Panc1 (cell line): ENCODE measurements at regions not wholly inside any gene's neighbourhood (a gene's known extent, or its start where the extent isn't known, plus 50 kb on each side); places are given as distances from the start of the nearest gene placed in this dataset.
"Not testable (repeated sequence)": the region's sequence is repeated elsewhere in the genome, so short reads cannot be mapped to it uniquely, and the experiment has no call there.

Experiments used
- ATAC-seq: fragments of 200-7000 bp; cut with Tn5 transposase; 2 replicates; pipeline ENCODE4 v1.9.1; 2020; ENCODE audit warnings: mild to moderate bottlenecking, moderate library complexity
- BruUV-seq: library from RNA; stranded (reverse); fragments of 400-500 nt; replicated peaks from 2 replicates; lab custom pipeline; 2021; lab: Mats Ljungman, UMichigan
- CTCF ChIA-PET: fragments of 300-600 bp; sonication (Branson Sonifier 250); formaldehyde crosslinking; loops from one replicate; lab custom pipeline; 2022; ENCODE audit warnings: antibody characterized with exemption; lab: Charles Lee
- POLR2A ChIA-PET: fragments of 300-600 bp; sonication (Branson Sonifier 250); formaldehyde crosslinking; loops from one replicate; lab custom pipeline; 2022; ENCODE audit warnings: antibody characterized with exemption; lab: Charles Lee
- DNase-seq: peaks from one replicate; pipeline ENCODE4 v3.0.0-alpha.2; 2010; ENCODE audit warnings: low read depth, low spot score
- H3K27ac ChIP-seq: 2 replicates; pipeline ENCODE4 v1.5.1; 2011; ENCODE audit warnings: mild to moderate bottlenecking, low read length, inconsistent platforms
- H3K27me3 ChIP-seq: fragments of 200-500 bp; sonication (Bioruptor generic); 2 replicates; pipeline ENCODE4 v1.6.0; 2014; ENCODE audit warnings: low read length, inconsistent platforms; ENCODE audit not compliant: control insufficient read depth, insufficient read depth
- H3K36me3 ChIP-seq: fragments of 200-500 bp; sonication (Bioruptor generic); 2 replicates; pipeline ENCODE4 v1.5.1; 2014; ENCODE audit warnings: inconsistent platforms, mild to moderate bottlenecking, low read length, moderate library complexity; ENCODE audit not compliant: control insufficient read depth, insufficient read depth
- H3K4me1 ChIP-seq: 2 replicates; pipeline ENCODE4 v1.5.1; 2011; ENCODE audit warnings: inconsistent platforms, mild to moderate bottlenecking, low read length, moderate library complexity; ENCODE audit not compliant: control insufficient read depth, insufficient read depth
- H3K4me3 ChIP-seq, 2 experiments: 2 replicates each; pipeline ENCODE4 v1.5.1; 2011 to 2012; ENCODE audit warnings: low read depth in 2 of 2, low read length in 2 of 2, mild to moderate bottlenecking in 2 of 2, inconsistent platforms in 1 of 2, moderate library complexity in 1 of 2
- H3K9me3 ChIP-seq: fragments of 200-500 bp; sonication (Bioruptor generic); 2 replicates; pipeline ENCODE4 v1.5.1; 2014; ENCODE audit warnings: low read depth, mild to moderate bottlenecking, inconsistent platforms, low read length, moderate library complexity; ENCODE audit not compliant: control insufficient read depth, insufficient read depth
- in situ Hi-C: cut with HindIII; loops from 2 replicates; pipeline ENCODE4 v1.10.0; 2016; ENCODE audit warnings: low sequenced_read_pairs, low pct_unique_long_range_greater_than_20kb
- intact Hi-C: fragments of 100-400 bp; cut with micrococcal nuclease; formaldehyde crosslinking; loops from one replicate; pipeline ENCODE4 v1.10.0; 2022; ENCODE audit not compliant: unreplicated experiment

DNA sequence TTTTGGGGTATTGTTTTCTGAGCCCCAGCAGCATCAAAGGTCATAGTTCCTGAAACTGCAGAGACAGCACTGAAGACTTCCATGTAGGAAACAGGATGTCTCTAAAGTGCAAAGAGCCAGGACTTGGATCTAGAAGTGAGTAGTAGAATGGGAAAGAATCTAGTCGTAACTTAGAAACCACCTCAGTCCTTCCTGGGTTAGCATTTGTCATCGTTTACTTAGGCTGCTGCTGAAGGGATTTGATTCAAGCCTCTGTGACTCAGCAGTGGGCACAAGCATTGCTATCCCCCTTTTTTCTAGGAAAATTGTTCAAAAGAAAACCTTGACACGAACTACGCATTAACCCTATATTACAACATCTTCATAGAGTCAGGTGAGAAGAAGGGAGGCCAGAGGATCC lies 109.1 kb downstream of the FAM72C start:
- POLR2A ChIA-PET, ATAC-seq, H3K27me3 ChIP-seq, in situ Hi-C loops, H3K36me3 ChIP-seq, BruUV-seq, CTCF ChIA-PET, H3K4me1 ChIP-seq, intact Hi-C loops, H3K9me3 ChIP-seq, DNase-seq, H3K4me3 ChIP-seq, H3K27ac ChIP-seq: not testable (repeated sequence)

GRCh38 chr1:143861306-143861705 lies 110.5 kb downstream of the FAM72C start:
- ATAC-seq, H3K36me3 ChIP-seq, H3K27me3 ChIP-seq, H3K4me3 ChIP-seq, H3K27ac ChIP-seq, CTCF ChIA-PET, POLR2A ChIA-PET, intact Hi-C loops, DNase-seq, H3K4me1 ChIP-seq, in situ Hi-C loops, BruUV-seq, H3K9me3 ChIP-seq: not testable (repeated sequence)

- H3K27me3 ChIP-seq, intact Hi-C loops, ATAC-seq, H3K4me1 ChIP-seq, H3K27ac ChIP-seq, H3K36me3 ChIP-seq, H3K9me3 ChIP-seq, POLR2A ChIA-PET, CTCF ChIA-PET, in situ Hi-C loops, DNase-seq, BruUV-seq, H3K4me3 ChIP-seq: not testable (repeated sequence)
These were observed 115.9 kb downstream of the FAM72C start for GRCh38 chr1:143855867-143856266.

DNA sequence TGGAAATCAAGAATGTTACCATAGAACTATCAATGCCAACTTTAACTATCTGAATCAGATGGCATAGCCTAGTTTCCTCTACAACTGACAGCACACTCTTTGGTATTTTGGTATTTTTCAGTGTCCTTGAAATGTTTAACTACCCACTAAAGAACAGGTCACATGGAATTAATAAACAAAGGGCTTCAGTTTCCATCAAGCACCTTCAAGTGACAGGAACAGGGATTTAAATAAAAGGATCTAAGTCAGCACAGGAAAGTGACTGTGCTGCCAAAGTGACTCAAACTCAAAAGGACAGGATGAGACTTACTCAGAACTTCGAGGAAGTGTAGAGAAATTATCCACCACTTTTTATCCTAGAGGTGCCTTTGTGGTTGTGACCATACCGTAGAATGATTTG lies 117.7 kb downstream of the FAM72C start:
- H3K36me3 ChIP-seq, H3K9me3 ChIP-seq, POLR2A ChIA-PET, DNase-seq, H3K4me3 ChIP-seq, H3K4me1 ChIP-seq, in situ Hi-C loops, H3K27me3 ChIP-seq, H3K27ac ChIP-seq, BruUV-seq, ATAC-seq, intact Hi-C loops, CTCF ChIA-PET: not testable (repeated sequence)

- DNase-seq, H3K4me3 ChIP-seq, in situ Hi-C loops, ATAC-seq, H3K27ac ChIP-seq, H3K36me3 ChIP-seq, H3K4me1 ChIP-seq, BruUV-seq, CTCF ChIA-PET, POLR2A ChIA-PET, intact Hi-C loops, H3K9me3 ChIP-seq, H3K27me3 ChIP-seq: not testable (repeated sequence)
These were observed 121.1 kb downstream of the FAM72C start for GRCh38 chr1:143850637-143851036.

DNA sequence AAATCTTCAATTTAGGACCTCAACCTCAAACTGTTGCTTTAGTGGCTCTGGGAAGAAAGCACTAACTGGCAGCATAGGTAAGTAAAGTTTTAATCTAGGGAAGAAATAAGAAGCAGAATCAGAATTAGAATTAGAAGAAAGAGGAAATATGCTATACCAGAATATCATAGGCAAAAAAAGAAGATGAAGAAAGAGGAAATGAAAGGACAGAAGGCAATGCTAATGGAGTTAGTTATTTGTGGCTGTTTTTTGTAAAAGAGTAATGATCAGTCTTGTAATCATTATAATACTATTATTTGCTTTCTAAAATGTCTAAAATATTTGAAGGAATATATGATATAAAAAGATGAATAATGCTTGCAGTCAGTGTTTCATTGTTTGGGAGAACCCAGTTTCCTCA lies 122.9 kb downstream of the FAM72C start:
- POLR2A ChIA-PET, ATAC-seq: not testable (repeated sequence)

DNA sequence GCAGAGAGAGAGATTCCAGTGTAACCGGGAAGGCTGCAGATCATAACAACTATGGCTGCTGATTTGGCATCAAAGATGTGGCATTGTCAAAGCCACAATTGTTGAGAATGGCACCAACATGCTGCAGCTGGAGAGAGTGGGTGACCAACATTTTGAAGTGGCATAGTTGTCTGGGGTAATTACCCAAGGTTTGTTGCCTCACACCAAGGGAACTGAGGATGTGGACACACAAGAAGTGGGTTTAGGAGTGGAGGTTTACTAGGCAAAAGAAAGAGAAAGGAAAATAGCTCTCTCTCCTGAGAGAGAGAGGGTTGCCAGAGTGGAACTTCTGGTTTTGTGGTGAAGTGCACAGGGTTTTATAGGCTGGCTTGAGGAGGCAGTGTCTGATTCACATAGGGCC lies 126.6 kb downstream of the FAM72C start:
- BruUV-seq, intact Hi-C loops, H3K4me3 ChIP-seq, ATAC-seq, CTCF ChIA-PET, H3K36me3 ChIP-seq, H3K27ac ChIP-seq, DNase-seq, H3K9me3 ChIP-seq, in situ Hi-C loops, H3K4me1 ChIP-seq, H3K27me3 ChIP-seq, POLR2A ChIA-PET: not testable (repeated sequence)

More for the DNA sequence above, 122.9 kb downstream of the FAM72C start:
- H3K27ac ChIP-seq, H3K4me3 ChIP-seq, CTCF ChIA-PET, in situ Hi-C loops, DNase-seq, H3K9me3 ChIP-seq, H3K36me3 ChIP-seq, intact Hi-C loops, BruUV-seq, H3K27me3 ChIP-seq, H3K4me1 ChIP-seq: not testable (repeated sequence)

- BruUV-seq, H3K9me3 ChIP-seq, ATAC-seq, CTCF ChIA-PET, intact Hi-C loops, H3K27ac ChIP-seq, H3K4me3 ChIP-seq, H3K4me1 ChIP-seq, POLR2A ChIA-PET, in situ Hi-C loops, H3K36me3 ChIP-seq, DNase-seq, H3K27me3 ChIP-seq: not testable (repeated sequence)
These were observed 129.7 kb downstream of the FAM72C start for GRCh38 chr1:143842058-143842457.
